GM12878 (cell line): ENCODE measurements at regions not wholly inside any gene's neighbourhood (a gene's known extent, or its start where the extent isn't known, plus 50 kb on each side); places are given as distances from the start of the nearest gene placed in this dataset.

Source experiments
- ATAC-seq: fragments of 200-7000 bp; cut with Tn5 transposase; 3 replicates; pipeline ENCODE4 v1.9.1; 2020; ENCODE audit warnings: mild to moderate bottlenecking, moderate library complexity
- BruUV-seq: library from RNA; stranded (reverse); fragments of 400-500 nt; replicated peaks from 2 replicates; lab custom pipeline; 2021; lab: Mats Ljungman, UMichigan
- CTCF ChIA-PET: fragments of 300-600 bp; sonication (Branson Sonifier 250); formaldehyde crosslinking; extraction: SDS; loops from one replicate; lab custom pipeline; 2021; ENCODE audit warnings: inconsistent platforms; lab: Yijun Ruan, JAX
- POLR2A ChIA-PET: fragments of 350-600 bp; formaldehyde crosslinking; extraction: SDS; loops from one replicate; lab custom pipeline; 2021; ENCODE audit warnings: inconsistent platforms; lab: Charles Lee
- RAD21 ChIA-PET: fragments of 300-600 bp; sonication (Branson Sonifier 250); formaldehyde crosslinking; loops from one replicate; lab custom pipeline; 2023; ENCODE audit warnings: antibody characterized with exemption; ENCODE audit not compliant: unreplicated experiment; lab: Charles Lee
- SMC1A ChIA-PET: fragments of 300-600 bp; sonication (Branson Sonifier 250); formaldehyde crosslinking; loops from one replicate; lab custom pipeline; 2023; ENCODE audit not compliant: unreplicated experiment, uncharacterized antibody; lab: Charles Lee
- DNase-seq: peaks from one replicate; pipeline ENCODE4 v3.0.0-alpha.2; 2011; ENCODE audit warnings: low read depth, low spot score
- FAIRE-seq: peaks from 3 replicates; lab custom pipeline; 2011; peaks lifted over from hg19 to GRCh38; lab: Jason Lieb, UNC
- H2AFZ ChIP-seq: 2 replicates; pipeline ENCODE4 v1.6.0; 2011; ENCODE audit warnings: low read depth, low read length, control low read depth; ENCODE audit not compliant: control insufficient read depth
- H3K27ac ChIP-seq: 2 replicates; pipeline ENCODE4 v1.5.1; 2011; ENCODE audit warnings: control low read depth; ENCODE audit not compliant: control insufficient read depth, insufficient read depth
- H3K27me3 ChIP-seq, 2 experiments: replicated peaks in 1 of 2; 2 replicates each; pipeline versions ENCODE4 v1.6.0 to v1.6.1; 2011; ENCODE audit warnings: low read length in 1 of 2; ENCODE audit not compliant: control insufficient read depth in 2 of 2, insufficient read depth in 2 of 2
- H3K36me3 ChIP-seq, 2 experiments: 2 replicates each; pipeline ENCODE4 v1.5.1; 2011; ENCODE audit warnings: low read length in 1 of 2; ENCODE audit not compliant: control insufficient read depth in 2 of 2, insufficient read depth in 2 of 2
- H3K4me1 ChIP-seq: 2 replicates; pipeline ENCODE4 v1.6.1; 2011; ENCODE audit warnings: mild to moderate bottlenecking, low read length, moderate library complexity, mixed read lengths; ENCODE audit not compliant: control insufficient read depth, insufficient read depth
- H3K4me2 ChIP-seq: 2 replicates; pipeline ENCODE4 v1.6.0; 2011; ENCODE audit warnings: control low read depth; ENCODE audit not compliant: control insufficient read depth, insufficient read depth
- H3K4me3 ChIP-seq: fragments of 200-600 bp; sonication (generic); 2 replicates; pipeline ENCODE4 v1.5.1; 2016
- H3K79me2 ChIP-seq: 2 replicates; pipeline ENCODE4 v1.6.0; 2011; ENCODE audit warnings: low read length; ENCODE audit not compliant: control insufficient read depth, insufficient read depth
- H3K9ac ChIP-seq: 2 replicates; pipeline ENCODE4 v1.8.0; 2011; ENCODE audit warnings: low read length, control low read depth, mixed read lengths; ENCODE audit not compliant: control insufficient read depth, insufficient read depth
- H3K9me3 ChIP-seq: replicated peaks from 3 replicates; pipeline ENCODE4 v1.5.1; 2011; ENCODE audit warnings: mild to moderate bottlenecking, low read length; ENCODE audit not compliant: control insufficient read depth, insufficient read depth
- H4K20me1 ChIP-seq: 2 replicates; pipeline ENCODE4 v1.6.0; 2011; ENCODE audit not compliant: control insufficient read depth, insufficient read depth
- BCL11A ChIP-seq: IDR thresholded peaks from 2 replicates; pipeline ENCODE4 v1.6.1; 2011; ENCODE audit warnings: low read depth, low read length
- EZH2 ChIP-seq: IDR thresholded peaks from 2 replicates; pipeline ENCODE4 v1.6.1; 2012; ENCODE audit warnings: low read depth, mild to moderate bottlenecking, control low read depth, inconsistent platforms, low read length, borderline replicate concordance; ENCODE audit not compliant: control insufficient read depth
- FOS ChIP-seq: IDR thresholded peaks from 3 replicates; pipeline ENCODE4 v1.6.1; 2011; ENCODE audit warnings: borderline replicate concordance; ENCODE audit not compliant: insufficient read length; ENCODE audit errors: extremely low read depth
- IRF5 ChIP-seq: fragments of 450-650 bp; IDR thresholded peaks from 2 replicates; pipeline ENCODE4 v1.6.1; 2017; ENCODE audit warnings: borderline replicate concordance
- LARP7 ChIP-seq: fragments of 450-650 bp; IDR thresholded peaks from 2 replicates; pipeline ENCODE4 v1.6.1; 2017; ENCODE audit warnings: mild to moderate bottlenecking
- MEF2B ChIP-seq: fragments of 450-650 bp; IDR thresholded peaks from 2 replicates; pipeline ENCODE4 v1.6.1; 2018; ENCODE audit warnings: mild to moderate bottlenecking, moderate library complexity; ENCODE audit not compliant: partially characterized antibody, poor library complexity, severe bottlenecking
- NFIC ChIP-seq: IDR thresholded peaks from 2 replicates; pipeline ENCODE4 v1.6.1; 2012; ENCODE audit warnings: low read depth, mild to moderate bottlenecking, inconsistent platforms, low read length, moderate library complexity
- NFXL1 ChIP-seq: fragments of 450-650 bp; IDR thresholded peaks from 2 replicates; pipeline ENCODE4 v1.6.1; 2017; ENCODE audit warnings: antibody characterized with exemption, mild to moderate bottlenecking, borderline replicate concordance
- PAX5 ChIP-seq: IDR thresholded peaks from 2 replicates; pipeline ENCODE4 v1.6.1; 2011; ENCODE audit warnings: low read depth, low read length, borderline replicate concordance
- RUNX3 ChIP-seq: IDR thresholded peaks from 2 replicates; pipeline ENCODE4 v1.6.1; 2012; ENCODE audit warnings: low read length, inconsistent platforms
- SMAD1 ChIP-seq: fragments of 450-650 bp; IDR thresholded peaks from 2 replicates; pipeline ENCODE4 v1.6.1; 2018; ENCODE audit warnings: mild to moderate bottlenecking, low read depth; ENCODE audit not compliant: partially characterized antibody
- SMC3 ChIP-seq: IDR thresholded peaks from 2 replicates; pipeline ENCODE4 v1.6.1; 2011; ENCODE audit warnings: low read length, improper control_type of control experiment, borderline replicate concordance
- WGBS: methylation state at CpG from one replicate; pipeline ENCODE4 v1.1.6; 2016; ENCODE audit warnings: low lambda C conversion rate; ENCODE audit not compliant: insufficient replicate concordance, insufficient coverage; ENCODE audit errors: missing lambda C conversion rate; 5-methylcytosine and 5-hydroxymethylcytosine counted together
- in situ Hi-C: fragments of 300-500 bp; cut with MboI; formaldehyde crosslinking; loops from 9 replicates; pipeline ENCODE4 v1.14.3; 2018; ENCODE audit warnings: mixed read lengths
- intact Hi-C: fragments of 100-400 bp; cut with micrococcal nuclease; formaldehyde crosslinking; loops from one replicate; pipeline ENCODE4 v1.14.2; 2022; ENCODE audit not compliant: unreplicated experiment

DNA sequence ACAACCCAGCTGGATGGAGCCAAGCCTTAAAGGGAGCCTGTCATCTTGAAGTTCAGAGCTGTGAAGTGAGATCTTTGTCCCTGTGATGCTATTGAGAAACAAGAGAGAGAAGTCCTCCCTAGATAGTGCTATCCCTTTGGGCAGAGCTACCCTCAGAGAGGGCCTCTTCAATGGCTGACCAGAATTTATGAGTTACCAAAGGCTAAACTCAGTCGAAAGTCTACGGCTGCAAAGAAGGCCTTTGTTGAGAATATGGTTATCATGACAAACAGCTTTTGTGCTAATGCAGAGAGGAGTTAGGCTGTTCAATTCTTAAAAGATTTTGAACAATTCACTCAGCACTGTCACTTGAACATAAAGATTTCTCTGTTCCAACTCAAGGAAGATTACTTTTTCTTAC is 65.9 kb upstream of the C3orf80 start:
- H3K36me3 ChIP-seq, result no peaks in the 10 kb centered on the region
- BruUV-seq, result no TSS peak
- no peaks in the 10 kb centered on the region for H3K79me2 ChIP-seq
- no peak overlapping the region for H3K4me2 ChIP-seq
- H3K4me3 ChIP-seq, result no peak overlapping the region
- no peaks in the 10 kb centered on the region for H3K4me1 ChIP-seq
- CTCF ChIA-PET, result no interaction called here
- ATAC-seq (no peak), FAIRE-seq (no peak), DNase-seq (no peak)
- H2AFZ ChIP-seq, result no peak overlapping the region
- no peak overlapping the region for H3K27ac ChIP-seq
- SMC1A ChIA-PET, result no interaction called here
- intact Hi-C loops (no loop called here), in situ Hi-C loops (no loop called here)
- POLR2A ChIA-PET, result no interaction called here
- RAD21 ChIA-PET, result no interaction called here
- H4K20me1 ChIP-seq, result no peaks in the 10 kb centered on the region
- 86% methylated on average over 2 of the region's 2 CpGs for WGBS
- H3K27me3 ChIP-seq, result no peaks in the 10 kb centered on the region
- no peaks in the 10 kb centered on the region for H3K9me3 ChIP-seq
- TF ChIP-seq RUNX3 (no peak), PAX5 (no peak), FOS (no peak), SMAD1 (no peak), MEF2B (no peak), NFIC (no peak), SMC3 (no peak)
- no peak overlapping the region for H3K9ac ChIP-seq

DNA sequence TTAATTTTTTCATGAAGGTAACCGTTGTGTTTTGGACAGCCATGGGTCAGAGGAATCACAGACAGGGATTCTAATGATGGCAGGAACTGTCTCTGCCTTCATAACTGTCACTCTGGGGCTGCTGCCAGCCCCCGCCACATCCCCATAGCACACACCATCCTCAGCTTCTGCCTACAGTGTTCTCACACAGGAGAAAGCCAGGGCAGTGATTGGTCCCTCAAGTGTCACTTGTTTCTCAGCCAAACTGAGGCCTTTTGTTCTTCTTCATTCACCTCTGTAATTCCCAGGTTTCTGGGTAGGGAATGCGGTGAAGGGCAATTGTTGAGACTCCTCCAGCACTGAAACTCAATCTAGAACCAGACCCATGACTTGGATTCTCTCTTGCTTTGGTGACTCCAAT is 65.4 kb upstream of the C3orf80 start:
- in situ Hi-C loops (loop anchor here (5.0 to 10.0 kb wide), 2 partner anchors 252 to 325 kb away; no protein-coding TSS in a partner anchor), intact Hi-C loops (loop anchor here (10.0 kb wide), 1 partner anchor 275 kb away; no protein-coding TSS in a partner anchor)
- Histone ChIP-seq H3K27ac (no peak overlapping the region), H3K27me3 (no peaks in the 10 kb centered on the region), H3K4me2 (no peak overlapping the region), H3K4me3 (no peak overlapping the region), H2AFZ (no peak overlapping the region), H3K79me2 (no peaks in the 10 kb centered on the region), H4K20me1 (no peaks in the 10 kb centered on the region), H3K9ac (no peak overlapping the region), H3K36me3 (no peaks in the 10 kb centered on the region), H3K4me1 (no peaks in the 10 kb centered on the region), H3K9me3 (no peaks in the 10 kb centered on the region)
- ChIA-PET RAD21 (no interaction called here), CTCF (interaction anchor here (1.0 kb wide), 1 partner anchor 253 kb away, joined by 3 read pairs; no protein-coding TSS in a partner anchor), SMC1A (no interaction called here), POLR2A (no interaction called here)
- no peak for DNase-seq
- FAIRE-seq, result no peak
- no TSS peak for BruUV-seq
- ATAC-seq, result no peak
- WGBS, result 9% methylated on average over 3 of the region's 3 CpGs
- no peak for TF ChIP-seq IRF5
- TF ChIP-seq LARP7, result no peak
- TF ChIP-seq EZH2, result no peak
- no peak for TF ChIP-seq NFXL1
- TF ChIP-seq BCL11A, result no peak
